ENCODE measurements at regions not wholly inside any gene's neighbourhood (a gene's known extent, or its start where the extent isn't known, plus 50 kb on each side); places are given as distances from the start of the nearest gene placed in this dataset.

DNA sequence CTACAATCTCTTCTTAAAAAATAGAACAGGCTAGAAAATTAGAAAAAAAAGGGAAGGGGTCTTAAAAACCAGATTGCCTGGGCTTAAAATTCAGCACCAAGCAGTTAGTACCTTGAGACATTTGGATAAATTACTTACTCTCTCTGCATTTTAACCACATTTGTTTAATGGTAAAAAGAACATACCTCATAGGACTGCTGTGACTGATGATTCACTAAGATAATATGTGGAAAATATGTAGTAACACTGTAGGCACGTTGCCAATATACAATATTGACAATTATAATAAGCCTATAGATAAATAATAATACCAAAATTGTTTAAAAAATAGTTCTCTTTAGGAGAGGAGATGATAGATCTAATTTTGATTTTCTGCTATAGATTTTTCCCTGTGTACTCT lies 750.4 kb downstream of the TENT5A start:
- TF ChIP-seq, protein P1, sequence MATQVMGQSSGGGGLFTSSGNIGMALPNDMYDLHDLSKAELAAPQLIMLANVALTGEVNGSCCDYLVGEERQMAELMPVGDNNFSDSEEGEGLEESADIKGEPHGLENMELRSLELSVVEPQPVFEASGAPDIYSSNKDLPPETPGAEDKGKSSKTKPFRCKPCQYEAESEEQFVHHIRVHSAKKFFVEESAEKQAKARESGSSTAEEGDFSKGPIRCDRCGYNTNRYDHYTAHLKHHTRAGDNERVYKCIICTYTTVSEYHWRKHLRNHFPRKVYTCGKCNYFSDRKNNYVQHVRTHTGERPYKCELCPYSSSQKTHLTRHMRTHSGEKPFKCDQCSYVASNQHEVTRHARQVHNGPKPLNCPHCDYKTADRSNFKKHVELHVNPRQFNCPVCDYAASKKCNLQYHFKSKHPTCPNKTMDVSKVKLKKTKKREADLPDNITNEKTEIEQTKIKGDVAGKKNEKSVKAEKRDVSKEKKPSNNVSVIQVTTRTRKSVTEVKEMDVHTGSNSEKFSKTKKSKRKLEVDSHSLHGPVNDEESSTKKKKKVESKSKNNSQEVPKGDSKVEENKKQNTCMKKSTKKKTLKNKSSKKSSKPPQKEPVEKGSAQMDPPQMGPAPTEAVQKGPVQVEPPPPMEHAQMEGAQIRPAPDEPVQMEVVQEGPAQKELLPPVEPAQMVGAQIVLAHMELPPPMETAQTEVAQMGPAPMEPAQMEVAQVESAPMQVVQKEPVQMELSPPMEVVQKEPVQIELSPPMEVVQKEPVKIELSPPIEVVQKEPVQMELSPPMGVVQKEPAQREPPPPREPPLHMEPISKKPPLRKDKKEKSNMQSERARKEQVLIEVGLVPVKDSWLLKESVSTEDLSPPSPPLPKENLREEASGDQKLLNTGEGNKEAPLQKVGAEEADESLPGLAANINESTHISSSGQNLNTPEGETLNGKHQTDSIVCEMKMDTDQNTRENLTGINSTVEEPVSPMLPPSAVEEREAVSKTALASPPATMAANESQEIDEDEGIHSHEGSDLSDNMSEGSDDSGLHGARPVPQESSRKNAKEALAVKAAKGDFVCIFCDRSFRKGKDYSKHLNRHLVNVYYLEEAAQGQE (IDR thresholded peaks at IDR 0.05; ENCODE audit: insufficient read depth in 1 of 2, low read depth in 2 of 2, low read length in 2 of 2): no peak
- no peak for TF ChIP-seq TAF1 (IDR thresholded peaks at IDR 0.05; ENCODE audit: borderline replicate concordance, insufficient read depth, low read length)
- TF ChIP-seq SIN3A (IDR thresholded peaks at IDR 0.05; ENCODE audit: borderline replicate concordance, insufficient read depth, low read length): no peak
- no peak for TF ChIP-seq POLR2AphosphoS5 (IDR thresholded peaks at IDR 0.05; ENCODE audit: low read depth, low read length)
- TF ChIP-seq FOXP2 (optimal IDR thresholded peaks at IDR 0.05; ENCODE audit: borderline replicate concordance, extremely low read depth, extremely low read length, insufficient read depth): no peak

All from PFSK-1 (cell line).